ENCODE measurements at regions not wholly inside any gene's neighbourhood (a gene's known extent, or its start where the extent isn't known, plus 50 kb on each side); places are given as distances from the start of the nearest gene placed in this dataset.

DNA sequence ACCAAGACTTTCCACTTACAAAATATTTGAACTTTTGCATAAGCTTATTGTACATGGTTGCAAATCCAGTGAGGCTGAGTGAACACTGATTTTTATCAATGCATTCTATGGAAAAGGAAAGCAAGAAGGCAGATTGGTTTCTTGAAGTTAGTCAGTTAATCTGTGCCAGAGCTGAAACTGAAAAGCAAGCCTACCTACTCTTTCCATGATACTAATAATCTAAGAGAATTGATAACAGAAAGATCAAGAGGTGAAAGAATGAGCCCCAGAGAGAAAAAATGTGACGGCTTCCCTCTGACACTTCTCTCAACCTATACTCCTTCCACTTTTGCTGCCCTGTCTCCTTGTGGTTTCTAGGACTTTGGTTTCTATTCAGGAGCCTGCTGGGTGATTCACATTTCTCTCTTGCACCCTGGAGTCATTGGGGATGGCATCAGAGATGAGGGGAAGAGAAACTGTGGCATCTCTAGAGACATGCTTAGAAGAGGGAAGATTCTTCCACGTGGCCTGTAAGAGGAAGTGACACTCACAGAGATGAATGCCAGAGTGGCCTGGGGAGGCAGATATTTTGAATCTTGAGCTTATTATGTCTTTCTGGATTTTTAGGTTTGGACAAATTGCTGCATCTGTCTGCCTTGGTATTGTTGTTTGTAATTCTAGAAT is 158.6 kb upstream of the RIMS1 start:
- Histone ChIP-seq H3K27me3 (no peaks in the 10 kb centered on the region), H3K9me3 (no peaks in the 10 kb centered on the region), H3K36me3 (no peaks in the 10 kb centered on the region), H3K27ac (peak overlapping the region; percentile 72 to 79), H3K4me1 (peaks cover 6 to 77% (median 21%) of the 10 kb centered on the region in 4 donors), H3K4me3 (no peak overlapping the region)
- TF ChIP-seq, protein P1, sequence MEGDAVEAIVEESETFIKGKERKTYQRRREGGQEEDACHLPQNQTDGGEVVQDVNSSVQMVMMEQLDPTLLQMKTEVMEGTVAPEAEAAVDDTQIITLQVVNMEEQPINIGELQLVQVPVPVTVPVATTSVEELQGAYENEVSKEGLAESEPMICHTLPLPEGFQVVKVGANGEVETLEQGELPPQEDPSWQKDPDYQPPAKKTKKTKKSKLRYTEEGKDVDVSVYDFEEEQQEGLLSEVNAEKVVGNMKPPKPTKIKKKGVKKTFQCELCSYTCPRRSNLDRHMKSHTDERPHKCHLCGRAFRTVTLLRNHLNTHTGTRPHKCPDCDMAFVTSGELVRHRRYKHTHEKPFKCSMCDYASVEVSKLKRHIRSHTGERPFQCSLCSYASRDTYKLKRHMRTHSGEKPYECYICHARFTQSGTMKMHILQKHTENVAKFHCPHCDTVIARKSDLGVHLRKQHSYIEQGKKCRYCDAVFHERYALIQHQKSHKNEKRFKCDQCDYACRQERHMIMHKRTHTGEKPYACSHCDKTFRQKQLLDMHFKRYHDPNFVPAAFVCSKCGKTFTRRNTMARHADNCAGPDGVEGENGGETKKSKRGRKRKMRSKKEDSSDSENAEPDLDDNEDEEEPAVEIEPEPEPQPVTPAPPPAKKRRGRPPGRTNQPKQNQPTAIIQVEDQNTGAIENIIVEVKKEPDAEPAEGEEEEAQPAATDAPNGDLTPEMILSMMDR (IDR thresholded peaks at IDR 0.05): no peak
- DNase-seq: no peak
- intact Hi-C loops (cut with DNase I; ENCODE audit: low total_unique reads): no loop called here

DNA sequence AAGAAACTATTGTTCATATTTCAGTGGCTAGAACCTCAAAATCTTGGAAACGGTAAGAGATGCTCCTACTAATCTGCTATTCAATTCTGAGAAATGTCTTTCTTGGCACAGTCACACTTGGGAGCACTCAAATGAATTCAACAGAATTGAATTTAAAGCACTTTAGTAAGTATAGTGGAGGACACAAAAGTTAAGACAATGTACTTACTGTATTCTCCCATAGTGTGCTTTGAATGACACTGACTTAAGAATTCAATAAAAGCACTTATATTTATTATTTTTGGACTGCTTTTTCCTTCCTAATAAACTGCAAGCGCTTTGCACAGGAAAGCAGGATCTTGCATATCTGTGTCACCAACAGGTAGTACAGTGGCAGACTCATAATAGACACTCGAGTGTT is 156.1 kb upstream of the RIMS1 start:
- Histone ChIP-seq H3K4me1 (peaks cover 6 to 76% (median 23%) of the 10 kb centered on the region in 4 donors), H3K9me3 (no peaks in the 10 kb centered on the region), H3K4me3 (no peak overlapping the region), H3K27ac (peak overlapping the region; percentile 72 to 79), H3K27me3 (no peaks in the 10 kb centered on the region), H3K36me3 (no peaks in the 10 kb centered on the region)
- intact Hi-C loops (cut with DNase I; ENCODE audit: low total_unique reads): no loop called here
- no peak for DNase-seq
- TF ChIP-seq, protein P1 (IDR thresholded peaks at IDR 0.05): no peak

DNA sequence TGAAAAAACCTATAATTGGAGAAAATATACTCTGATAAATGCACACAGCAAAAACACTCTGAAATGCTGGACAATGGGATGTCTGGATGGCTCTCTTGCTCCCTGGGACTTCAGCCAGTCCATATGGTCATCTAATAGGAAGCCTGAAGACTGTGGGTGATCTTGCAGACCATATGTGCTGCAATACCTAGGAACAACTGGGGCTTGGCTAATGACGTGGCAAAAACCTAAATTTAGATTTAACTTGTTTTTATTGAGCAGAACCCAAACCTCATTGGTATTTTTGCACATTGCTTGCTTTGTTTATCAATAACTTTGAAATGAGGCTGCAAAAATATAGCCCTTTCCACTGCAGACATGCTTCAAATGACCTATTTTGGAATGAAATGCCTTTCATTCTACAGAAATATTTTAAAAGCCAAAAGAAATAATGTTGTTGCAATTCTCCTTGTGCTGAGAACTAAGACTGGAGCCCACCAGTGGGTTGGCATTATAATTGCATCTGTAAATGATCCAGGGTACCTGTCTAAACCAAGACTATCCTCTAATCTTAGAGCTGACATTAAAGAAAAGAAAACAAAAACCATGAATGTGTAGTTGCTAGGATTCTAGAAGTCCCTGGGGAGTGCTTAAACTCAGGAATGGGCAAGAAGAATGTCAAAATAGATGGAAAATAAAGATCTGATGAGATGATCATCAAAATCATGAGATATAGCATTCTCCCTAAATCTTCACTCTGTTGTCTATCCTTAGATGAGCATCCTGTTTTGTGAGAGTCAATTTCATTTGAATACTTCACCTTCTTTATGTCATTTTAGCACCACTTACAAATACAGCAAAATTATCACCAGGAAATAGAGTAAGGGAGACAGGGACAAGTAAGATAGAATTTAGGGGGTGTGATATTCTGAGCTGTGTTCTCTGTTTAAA is 152.1 kb upstream of the RIMS1 start:
- Histone ChIP-seq H3K36me3 (no peaks in the 10 kb centered on the region), H3K4me1 (peaks cover 0 to 54% (median 14%) of the 10 kb centered on the region in 4 donors), H3K4me3 (no peak overlapping the region), H3K27me3 (no peaks in the 10 kb centered on the region), H3K27ac (peak overlapping the region; percentile 44 to 59), H3K9me3 (no peaks in the 10 kb centered on the region)
- intact Hi-C loops (cut with DNase I; ENCODE audit: low total_unique reads): no loop called here
- TF ChIP-seq, protein P1 (IDR thresholded peaks at IDR 0.05): no peak
- DNase-seq: no peak

DNA sequence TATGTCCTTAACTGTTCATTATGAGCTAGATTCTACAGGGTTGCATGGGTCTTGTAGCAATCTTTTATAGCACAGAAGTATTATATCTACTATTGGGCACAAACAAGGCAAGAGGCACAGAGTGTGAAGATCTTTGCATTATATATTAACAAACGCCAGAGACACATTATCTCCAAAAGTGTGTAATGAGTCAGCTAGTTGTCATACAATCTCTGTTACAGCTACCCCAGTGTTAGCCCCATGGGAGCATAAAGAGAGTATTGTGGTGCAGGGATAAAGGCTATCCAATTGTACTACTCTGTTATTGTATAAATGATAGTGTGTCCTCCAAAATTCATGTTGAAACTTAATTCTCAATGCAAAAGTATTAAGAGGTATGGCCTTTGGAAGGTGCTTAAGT is 148.4 kb upstream of the RIMS1 start:
- no peaks in the 10 kb centered on the region for H3K9me3 ChIP-seq
- no peaks in the 10 kb centered on the region for H3K27me3 ChIP-seq
- intact Hi-C loops (cut with DNase I; ENCODE audit: low total_unique reads): no loop called here
- no peak overlapping the region for H3K4me3 ChIP-seq
- peaks cover 0 to 21% (median 8%) of the 10 kb centered on the region in 4 donors for H3K4me1 ChIP-seq
- TF ChIP-seq, protein P1 (IDR thresholded peaks at IDR 0.05): no peak
- H3K27ac ChIP-seq: no peak overlapping the region
- no peak for DNase-seq
- H3K36me3 ChIP-seq: no peaks in the 10 kb centered on the region

DNA sequence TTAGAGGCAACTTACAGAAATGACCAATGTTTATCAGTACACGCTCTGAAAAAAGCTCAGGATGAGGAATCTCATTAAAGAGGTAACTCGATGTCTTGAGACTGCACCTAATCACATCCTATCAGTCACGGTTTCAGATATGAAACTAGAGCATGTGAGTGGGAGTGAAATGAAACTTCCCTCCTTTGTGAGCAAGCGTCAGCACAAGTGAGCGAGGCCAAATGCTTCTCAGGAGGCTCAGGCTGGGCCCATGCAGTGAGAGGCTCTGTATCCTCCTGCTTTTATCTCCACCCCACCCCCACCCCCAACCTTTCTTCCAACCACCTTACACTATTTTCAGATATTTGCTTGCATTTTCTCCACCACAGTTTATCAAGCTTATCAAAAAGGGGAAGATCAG is 140.8 kb upstream of the RIMS1 start:
- H3K36me3 ChIP-seq: no peaks in the 10 kb centered on the region
- TF ChIP-seq, protein P1 (IDR thresholded peaks at IDR 0.05): no peak
- H3K4me3 ChIP-seq: no peak overlapping the region
- H3K27me3 ChIP-seq: no peaks in the 10 kb centered on the region
- H3K27ac ChIP-seq: no peak overlapping the region
- intact Hi-C loops (cut with DNase I; ENCODE audit: low total_unique reads): no loop called here
- DNase-seq: no peak
- no peaks in the 10 kb centered on the region for H3K4me1 ChIP-seq
- H3K9me3 ChIP-seq: no peaks in the 10 kb centered on the region

All from tibial artery (tissue), 4 donors.